T-helper 1 cell treated with Interleukin-12 subunit alpha and Interleukin-12 subunit beta and Interleukin-4 antibody, amounts not matched to agents 30 μg/mL and 1 μg/mL, for 36 hours (primary cell): ENCODE measurements at regions not wholly inside any gene's neighbourhood (a gene's known extent, or its start where the extent isn't known, plus 50 kb on each side); places are given as distances from the start of the nearest gene placed in this dataset.

Source experiments
- H3K27ac Mint-ChIP-seq: one replicate; pipeline ENCODE4 v1.8.0; 2021; ENCODE audit warnings: mild to moderate bottlenecking, mixed read lengths
- H3K27me3 Mint-ChIP-seq: one replicate; pipeline ENCODE4 v1.8.0; 2021; ENCODE audit warnings: low read depth, mixed read lengths
- H3K36me3 Mint-ChIP-seq: one replicate; pipeline ENCODE4 v1.8.0; 2021; ENCODE audit warnings: low read depth, mixed read lengths
- H3K4me1 Mint-ChIP-seq: one replicate; pipeline ENCODE4 v1.8.0; 2021; ENCODE audit warnings: low read depth, mixed read lengths
- H3K4me3 Mint-ChIP-seq: one replicate; pipeline ENCODE4 v1.8.0; 2021; ENCODE audit warnings: mild to moderate bottlenecking, moderate library complexity, mixed read lengths
- H3K9me3 Mint-ChIP-seq: one replicate; pipeline ENCODE4 v1.8.0; 2021; ENCODE audit warnings: mixed read lengths

GRCh38 chr21:35227786-35228185 lies 178.7 kb upstream of the RUNX1 start:
- H3K36me3 Mint-ChIP-seq, result peaks cover 2% of the 10 kb centered on the region
- peaks cover 28% of the 10 kb centered on the region for H3K4me1 Mint-ChIP-seq
- H3K4me3 Mint-ChIP-seq, result peak overlapping the region; percentile 26
- H3K27me3 Mint-ChIP-seq, result peaks cover 27% of the 10 kb centered on the region
- no peaks in the 10 kb centered on the region for H3K9me3 Mint-ChIP-seq
- no peak overlapping the region for H3K27ac Mint-ChIP-seq

GRCh38 chr21:35226968-35227744 lies 178.1 kb upstream of the RUNX1 start:
- H3K9me3 Mint-ChIP-seq, result no peaks in the 10 kb centered on the region
- peaks cover 28% of the 10 kb centered on the region for H3K27me3 Mint-ChIP-seq
- H3K36me3 Mint-ChIP-seq, result peaks cover 2% of the 10 kb centered on the region
- peak overlapping the region; percentile 38 for H3K4me3 Mint-ChIP-seq
- H3K4me1 Mint-ChIP-seq, result peaks cover 34% of the 10 kb centered on the region
- H3K27ac Mint-ChIP-seq, result peak overlapping the region; percentile 0

- H3K4me3 Mint-ChIP-seq, result no peak overlapping the region
- peaks cover 28% of the 10 kb centered on the region for H3K27me3 Mint-ChIP-seq
Measured at GRCh38 chr21:35226328-35226727, 177.2 kb upstream of the RUNX1 start.

GRCh38 chr21:35225573-35225972 lies 176.5 kb upstream of the RUNX1 start:
- no peaks in the 10 kb centered on the region for H3K9me3 Mint-ChIP-seq
- H3K4me3 Mint-ChIP-seq, result no peak overlapping the region
- H3K27ac Mint-ChIP-seq, result no peak overlapping the region
- peaks cover 2% of the 10 kb centered on the region for H3K36me3 Mint-ChIP-seq
- peaks cover 28% of the 10 kb centered on the region for H3K27me3 Mint-ChIP-seq
- peaks cover 36% of the 10 kb centered on the region for H3K4me1 Mint-ChIP-seq

More at GRCh38 chr21:35226328-35226727, 177.2 kb upstream of the RUNX1 start:
- peaks cover 2% of the 10 kb centered on the region for H3K36me3 Mint-ChIP-seq
- no peaks in the 10 kb centered on the region for H3K9me3 Mint-ChIP-seq
- no peak overlapping the region for H3K27ac Mint-ChIP-seq
- H3K4me1 Mint-ChIP-seq, result peaks cover 41% of the 10 kb centered on the region

GRCh38 chr21:35223480-35224156 lies 174.5 kb upstream of the RUNX1 start:
- Mint-ChIP-seq H3K4me3 (no peak overlapping the region), H3K27me3 (peaks cover 35% of the 10 kb centered on the region), H3K36me3 (peaks cover 8% of the 10 kb centered on the region), H3K4me1 (peaks cover 35% of the 10 kb centered on the region), H3K9me3 (peaks cover 6% of the 10 kb centered on the region), H3K27ac (no peak overlapping the region)

GRCh38 chr21:35222541-35222941 lies 173.4 kb upstream of the RUNX1 start:
- H3K27me3 Mint-ChIP-seq, result peaks cover 31% of the 10 kb centered on the region

GRCh38 chr21:35222021-35222420 lies 172.9 kb upstream of the RUNX1 start:
- Mint-ChIP-seq H3K27ac (peak overlapping the region; percentile 23), H3K9me3 (peaks cover 6% of the 10 kb centered on the region), H3K4me1 (peaks cover 27% of the 10 kb centered on the region), H3K36me3 (peaks cover 6% of the 10 kb centered on the region), H3K4me3 (peak overlapping the region; percentile 4), H3K27me3 (peaks cover 28% of the 10 kb centered on the region)

More at GRCh38 chr21:35222541-35222941, 173.4 kb upstream of the RUNX1 start:
- Mint-ChIP-seq H3K9me3 (peaks cover 6% of the 10 kb centered on the region), H3K4me1 (peaks cover 32% of the 10 kb centered on the region), H3K27ac (peak overlapping the region; percentile 23), H3K36me3 (peaks cover 7% of the 10 kb centered on the region), H3K4me3 (peak overlapping the region; percentile 4)

GRCh38 chr21:35220301-35220700 lies 171.2 kb upstream of the RUNX1 start:
- Mint-ChIP-seq H3K27ac (no peak overlapping the region), H3K4me3 (no peak overlapping the region), H3K4me1 (peaks cover 18% of the 10 kb centered on the region), H3K27me3 (peaks cover 22% of the 10 kb centered on the region), H3K9me3 (peaks cover 6% of the 10 kb centered on the region), H3K36me3 (peaks cover 6% of the 10 kb centered on the region)

- Mint-ChIP-seq H3K4me3 (no peak overlapping the region), H3K27me3 (peaks cover 18% of the 10 kb centered on the region), H3K36me3 (peaks cover 6% of the 10 kb centered on the region), H3K27ac (no peak overlapping the region), H3K9me3 (peaks cover 6% of the 10 kb centered on the region), H3K4me1 (peaks cover 18% of the 10 kb centered on the region)
Measured at GRCh38 chr21:35219719-35220118, 170.6 kb upstream of the RUNX1 start.

GRCh38 chr21:35219291-35219690 lies 170.2 kb upstream of the RUNX1 start:
- H3K4me1 Mint-ChIP-seq, result peaks cover 18% of the 10 kb centered on the region
- no peak overlapping the region for H3K27ac Mint-ChIP-seq
- H3K27me3 Mint-ChIP-seq, result peaks cover 18% of the 10 kb centered on the region
- peaks cover 6% of the 10 kb centered on the region for H3K36me3 Mint-ChIP-seq
- no peak overlapping the region for H3K4me3 Mint-ChIP-seq
- peaks cover 6% of the 10 kb centered on the region for H3K9me3 Mint-ChIP-seq

GRCh38 chr21:35217504-35218060 lies 168.5 kb upstream of the RUNX1 start:
- Mint-ChIP-seq H3K4me3 (no peak overlapping the region), H3K4me1 (peaks cover 11% of the 10 kb centered on the region), H3K27ac (no peak overlapping the region), H3K27me3 (peaks cover 8% of the 10 kb centered on the region), H3K36me3 (peaks cover 6% of the 10 kb centered on the region), H3K9me3 (peaks cover 10% of the 10 kb centered on the region)

GRCh38 chr21:35216996-35217395 lies 167.9 kb upstream of the RUNX1 start:
- Mint-ChIP-seq H3K27me3 (peaks cover 8% of the 10 kb centered on the region), H3K4me3 (no peak overlapping the region), H3K4me1 (peaks cover 5% of the 10 kb centered on the region), H3K9me3 (peaks cover 10% of the 10 kb centered on the region), H3K36me3 (peaks cover 6% of the 10 kb centered on the region), H3K27ac (no peak overlapping the region)

- Mint-ChIP-seq H3K4me1 (no peaks in the 10 kb centered on the region), H3K36me3 (peaks cover 6% of the 10 kb centered on the region), H3K9me3 (peaks cover 10% of the 10 kb centered on the region), H3K27me3 (peaks cover 8% of the 10 kb centered on the region), H3K4me3 (no peak overlapping the region), H3K27ac (no peak overlapping the region)
Measured at GRCh38 chr21:35215870-35216269, 166.8 kb upstream of the RUNX1 start.

- Mint-ChIP-seq H3K36me3 (no peaks in the 10 kb centered on the region), H3K4me3 (no peak overlapping the region), H3K27ac (no peak overlapping the region), H3K9me3 (peaks cover 14% of the 10 kb centered on the region), H3K4me1 (no peaks in the 10 kb centered on the region), H3K27me3 (no peaks in the 10 kb centered on the region)
Measured at GRCh38 chr21:35212393-35213127, 163.5 kb upstream of the RUNX1 start.
